Endothelial cell of umbilical vein (primary cell): ENCODE measurements at regions not wholly inside any gene's neighbourhood (a gene's known extent, or its start where the extent isn't known, plus 50 kb on each side); places are given as distances from the start of the nearest gene placed in this dataset.

Experiments used
- BruUV-seq: library from RNA; stranded (reverse); fragments of 400-500 nt; replicated peaks from 2 replicates; lab custom pipeline; 2021; lab: Mats Ljungman, UMichigan
- CTCF ChIA-PET: fragments of 300-600, 350-600 bp; sonication (Branson Sonifier 250); formaldehyde crosslinking; loops from one replicate; lab custom pipeline; 2021; ENCODE audit warnings: antibody characterized with exemption, inconsistent platforms; lab: Charles Lee
- POLR2A ChIA-PET: fragments of 300-600, 350-600 bp; sonication (Branson Sonifier 250); formaldehyde crosslinking; loops from one replicate; lab custom pipeline; 2021; ENCODE audit warnings: antibody characterized with exemption, inconsistent platforms; lab: Charles Lee
- DNase-seq: peaks from one replicate; pipeline ENCODE4 v3.0.0-alpha.2; 2011; ENCODE audit warnings: low read depth, low spot score
- FAIRE-seq: peaks from 2 replicates; lab custom pipeline; 2011; peaks lifted over from hg19 to GRCh38; lab: Jason Lieb, UNC
- H2AFZ ChIP-seq: 2 replicates; pipeline ENCODE4 v1.6.0; 2012; ENCODE audit warnings: low read depth, low read length, control low read depth, inconsistent platforms
- H3K27ac ChIP-seq: 2 replicates; pipeline ENCODE4 v1.5.1; 2011; ENCODE audit warnings: low read depth, mild to moderate bottlenecking, control low read depth, low read length, moderate library complexity; ENCODE audit not compliant: insufficient read depth
- H3K27me3 ChIP-seq, 2 experiments: 2 replicates each; pipeline versions ENCODE4 v1.6.0 to v1.6.1; 2011; ENCODE audit warnings: low read length in 2 of 2, mixed read lengths in 1 of 2; ENCODE audit not compliant: control insufficient read depth in 2 of 2, insufficient read depth in 2 of 2
- H3K36me3 ChIP-seq, 2 experiments: 2 replicates in 1 of 2; 3 replicates in 1 of 2; pipeline ENCODE4 v1.5.1; 2011; ENCODE audit warnings: low read length in 2 of 2, mild to moderate bottlenecking in 1 of 2, moderate library complexity in 1 of 2; ENCODE audit not compliant: control insufficient read depth in 2 of 2, insufficient read depth in 2 of 2; ENCODE audit errors: extremely low read depth in 1 of 2
- H3K4me1 ChIP-seq: 3 replicates; pipeline ENCODE4 v1.5.1; 2011; ENCODE audit warnings: mild to moderate bottlenecking, low read length; ENCODE audit not compliant: control insufficient read depth, insufficient read depth; ENCODE audit errors: extremely low read depth
- H3K4me2 ChIP-seq: 2 replicates; pipeline ENCODE4 v1.6.1; 2011; ENCODE audit warnings: low read length, control low read depth, mixed read lengths; ENCODE audit not compliant: insufficient read depth
- H3K4me3 ChIP-seq, 3 experiments: fragments of 200-600 bp in 1 of 3; sonication (generic), shearing (Covaris generic) in 1 of 3; replicated peaks in 1 of 3; 2 replicates each; pipeline ENCODE4 v1.5.1; 2011 to 2016; ENCODE audit warnings: control low read depth in 3 of 3, low read length in 3 of 3, mild to moderate bottlenecking in 2 of 3, inconsistent platforms in 1 of 3, low read depth in 1 of 3, moderate library complexity in 1 of 3; ENCODE audit not compliant: insufficient read depth in 1 of 3
- H3K79me2 ChIP-seq: 2 replicates; pipeline ENCODE4 v1.6.0; 2012; ENCODE audit warnings: low read length, inconsistent platforms; ENCODE audit not compliant: control insufficient read depth, insufficient read depth
- H3K9ac ChIP-seq: replicated peaks from 2 replicates; pipeline ENCODE3; 2011; ENCODE audit warnings: low read length, control low read depth; ENCODE audit not compliant: insufficient read depth; ENCODE audit errors: extremely low read depth
- H3K9me1 ChIP-seq: replicated peaks from 3 replicates; pipeline ENCODE4 v1.6.0; 2011; ENCODE audit warnings: mild to moderate bottlenecking, low read length; ENCODE audit not compliant: control insufficient read depth, insufficient read depth; ENCODE audit errors: extremely low read depth
- H3K9me3 ChIP-seq: replicated peaks from 2 replicates; pipeline ENCODE4 v1.5.1; 2012; ENCODE audit warnings: low read length, inconsistent platforms; ENCODE audit not compliant: control insufficient read depth, insufficient read depth
- H4K20me1 ChIP-seq: replicated peaks from 2 replicates; pipeline ENCODE3; 2011; ENCODE audit warnings: mild to moderate bottlenecking, low read length; ENCODE audit not compliant: control insufficient read depth, insufficient read depth; ENCODE audit errors: extremely low read depth
- POLR2AphosphoS5 ChIP-seq: IDR thresholded peaks from 2 replicates; pipeline ENCODE4 v1.6.1; 2012; ENCODE audit warnings: low read depth, mild to moderate bottlenecking, control low read depth, low read length, moderate library complexity; ENCODE audit not compliant: insufficient read depth
- dilution Hi-C: fragments of 300-500 bp; cut with MboI; formaldehyde crosslinking; loops from one replicate; pipeline ENCODE4 v1.15.0; 2019; ENCODE audit warnings: low sequenced_read_pairs; ENCODE audit not compliant: extremely low pct_ligation_motif_present
- intact Hi-C: fragments of 100-400 bp; cut with micrococcal nuclease; formaldehyde crosslinking; loops from one replicate; pipeline ENCODE4 v1.10.0; 2022
- TF ChIP-seq, protein P1 (sequence below): IDR thresholded peaks from 2 replicates; pipeline ENCODE4 v1.6.1; 2011; ENCODE audit not compliant: insufficient read depth, insufficient read length
- TF ChIP-seq, protein P2 (sequence below), 2 donors: IDR thresholded peaks; 1 replicate in 1 of 2; 2 replicates in 1 of 2; pipeline ENCODE4 v1.5.1; 2011; ENCODE audit warnings: low read length in 2 of 2, mild to moderate bottlenecking in 2 of 2, moderate library complexity in 2 of 2, control low read depth in 1 of 2, inconsistent platforms in 1 of 2, low read depth in 1 of 2; ENCODE audit not compliant: insufficient read depth in 1 of 2; ENCODE audit errors: extremely low read depth in 1 of 2

DNA sequence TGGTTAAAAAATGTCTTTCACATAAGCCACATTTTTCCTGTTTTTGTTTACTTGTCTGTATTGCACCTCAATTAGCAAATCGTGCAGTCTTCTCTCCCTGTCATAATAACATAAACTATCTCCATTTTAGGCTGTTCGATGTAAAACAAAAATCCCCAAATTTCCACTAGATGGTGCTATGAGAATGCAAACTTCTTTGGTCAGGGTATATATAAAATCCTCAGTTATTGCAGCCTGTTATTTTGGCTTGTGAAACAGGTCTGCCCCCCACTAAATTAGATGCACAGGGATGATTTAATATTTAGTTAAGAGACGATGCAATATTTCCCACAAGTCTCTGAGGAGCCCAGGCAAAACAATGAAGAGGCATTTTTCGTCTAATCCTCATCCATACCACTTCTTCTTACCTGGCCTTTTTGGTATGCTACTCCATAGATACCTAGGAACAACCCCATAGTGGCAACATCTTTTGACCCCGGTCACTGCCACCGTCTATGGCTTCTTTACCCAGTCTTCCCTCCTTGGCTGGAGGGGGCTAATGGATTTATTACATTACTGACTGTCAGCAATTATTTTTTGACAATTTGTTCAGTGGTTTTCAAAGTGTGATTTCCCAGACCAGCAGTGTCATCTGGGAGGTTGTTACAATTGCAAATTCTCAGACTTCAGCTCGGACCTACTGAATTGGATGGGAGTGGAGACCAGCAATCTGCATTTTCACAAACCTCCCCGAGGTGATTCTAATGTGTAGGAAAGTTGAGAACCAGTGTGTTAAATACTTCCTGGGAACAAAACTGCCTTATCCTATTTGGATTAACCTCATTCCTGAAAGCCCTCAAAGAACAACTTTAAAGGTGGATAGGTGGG, 117.4 kb upstream of the CWC22 start:
- Histone ChIP-seq H3K9ac (no peak overlapping the region), H3K4me2 (no peak overlapping the region), H3K4me1 (no peaks in the 10 kb centered on the region), H2AFZ (no peak overlapping the region), H4K20me1 (no peaks in the 10 kb centered on the region), H3K27me3 (peaks cover 4 to 12% of the 10 kb centered on the region in 2 experiments), H3K79me2 (no peaks in the 10 kb centered on the region), H3K4me3 (no peak overlapping the region), H3K27ac (no peak overlapping the region), H3K9me1 (no peaks in the 10 kb centered on the region), H3K9me3 (no peaks in the 10 kb centered on the region), H3K36me3 (no peaks in the 10 kb centered on the region)
- FAIRE-seq = peak; percentile 70
- CTCF ChIA-PET = interaction anchor here (0.6 to 5.7 kb wide), 45 partner anchors 8 to 1954 kb away, joined by 3 to 221 read pairs (median 4); partner anchors contain the start of genes ITGA4 and UBE2E3
- intact Hi-C loops (loop anchor here (1.0 to 5.0 kb wide), 6 partner anchors 856 to 1591 kb away; partner anchors contain the start of genes ITGA4 and UBE2E3), dilution Hi-C loops (no loop called here)
- TF ChIP-seq, protein P1, sequence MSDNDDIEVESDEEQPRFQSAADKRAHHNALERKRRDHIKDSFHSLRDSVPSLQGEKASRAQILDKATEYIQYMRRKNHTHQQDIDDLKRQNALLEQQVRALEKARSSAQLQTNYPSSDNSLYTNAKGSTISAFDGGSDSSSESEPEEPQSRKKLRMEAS = no peak
- TF ChIP-seq, protein P2, sequence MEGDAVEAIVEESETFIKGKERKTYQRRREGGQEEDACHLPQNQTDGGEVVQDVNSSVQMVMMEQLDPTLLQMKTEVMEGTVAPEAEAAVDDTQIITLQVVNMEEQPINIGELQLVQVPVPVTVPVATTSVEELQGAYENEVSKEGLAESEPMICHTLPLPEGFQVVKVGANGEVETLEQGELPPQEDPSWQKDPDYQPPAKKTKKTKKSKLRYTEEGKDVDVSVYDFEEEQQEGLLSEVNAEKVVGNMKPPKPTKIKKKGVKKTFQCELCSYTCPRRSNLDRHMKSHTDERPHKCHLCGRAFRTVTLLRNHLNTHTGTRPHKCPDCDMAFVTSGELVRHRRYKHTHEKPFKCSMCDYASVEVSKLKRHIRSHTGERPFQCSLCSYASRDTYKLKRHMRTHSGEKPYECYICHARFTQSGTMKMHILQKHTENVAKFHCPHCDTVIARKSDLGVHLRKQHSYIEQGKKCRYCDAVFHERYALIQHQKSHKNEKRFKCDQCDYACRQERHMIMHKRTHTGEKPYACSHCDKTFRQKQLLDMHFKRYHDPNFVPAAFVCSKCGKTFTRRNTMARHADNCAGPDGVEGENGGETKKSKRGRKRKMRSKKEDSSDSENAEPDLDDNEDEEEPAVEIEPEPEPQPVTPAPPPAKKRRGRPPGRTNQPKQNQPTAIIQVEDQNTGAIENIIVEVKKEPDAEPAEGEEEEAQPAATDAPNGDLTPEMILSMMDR (IDR thresholded peaks at IDR 0.05; ENCODE audit: extremely low read depth in 1 of 2, insufficient read depth in 1 of 2, low read depth in 1 of 2, low read length in 2 of 2) = peak; percentile 31 to 33
- POLR2A ChIA-PET = no interaction called here
- BruUV-seq = no TSS peak
- peak; percentile 54 for DNase-seq

DNA sequence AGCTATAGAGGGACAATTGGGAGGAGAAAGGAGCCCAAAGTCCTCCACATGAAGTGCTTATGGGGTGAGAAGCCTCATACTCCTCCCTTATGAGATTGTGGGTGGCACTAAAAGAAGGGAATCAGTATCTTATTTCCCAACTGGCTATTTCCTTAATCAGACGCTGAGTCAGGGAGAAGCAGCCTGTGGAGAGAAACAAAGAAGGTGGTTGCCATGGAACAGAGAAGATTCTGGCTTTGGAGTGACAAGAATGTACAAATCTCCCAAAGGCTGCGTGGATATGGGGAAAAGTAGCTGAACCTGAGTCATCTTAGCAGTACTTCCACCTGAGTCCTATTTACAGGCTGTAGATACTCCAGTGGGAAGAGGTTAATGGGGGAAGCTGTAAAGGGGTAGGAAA, 115.8 kb upstream of the CWC22 start:
- CTCF ChIA-PET = interaction anchor here (1.1 to 5.7 kb wide), 11 partner anchors 8 to 1592 kb away, joined by 3 to 221 read pairs (median 6); partner anchors contain the start of gene UBE2E3
- Histone ChIP-seq H3K9me3 (no peaks in the 10 kb centered on the region), H2AFZ (no peak overlapping the region), H3K4me2 (no peak overlapping the region), H3K9ac (no peak overlapping the region), H4K20me1 (no peaks in the 10 kb centered on the region), H3K9me1 (no peaks in the 10 kb centered on the region), H3K79me2 (no peaks in the 10 kb centered on the region), H3K36me3 (no peaks in the 10 kb centered on the region), H3K27me3 (peaks cover 4 to 12% of the 10 kb centered on the region in 2 experiments), H3K27ac (no peak overlapping the region), H3K4me3 (no peak overlapping the region), H3K4me1 (no peaks in the 10 kb centered on the region)
- DNase-seq (no peak), FAIRE-seq (no peak)
- intact Hi-C loops = no loop called here
- TF ChIP-seq, protein P2 (IDR thresholded peaks at IDR 0.05; ENCODE audit: extremely low read depth in 1 of 2, insufficient read depth in 1 of 2, low read depth in 1 of 2, low read length in 2 of 2) = no peak
- TF ChIP-seq POLR2AphosphoS5 = no peak
- BruUV-seq = no TSS peak
- dilution Hi-C loops = no loop called here
- POLR2A ChIA-PET = no interaction called here
